Epithelial cell of proximal tubule (primary cell): ENCODE measurements at regions not wholly inside any gene's neighbourhood (a gene's known extent, or its start where the extent isn't known, plus 50 kb on each side); places are given as distances from the start of the nearest gene placed in this dataset.

Experiments
- DNase-seq: peaks from one replicate; pipeline ENCODE4 v3.0.0-alpha.2; 2011; ENCODE audit warnings: low read depth
- H3K4me3 ChIP-seq: 2 replicates; pipeline ENCODE4 v1.5.1; 2011; ENCODE audit warnings: low read depth, mild to moderate bottlenecking, low read length
- TF ChIP-seq, protein P1 (sequence below): conservative IDR thresholded peaks from 2 replicates; pipeline ENCODE4 v1.5.1; 2012; ENCODE audit warnings: low read depth, mild to moderate bottlenecking, low read length

DNA sequence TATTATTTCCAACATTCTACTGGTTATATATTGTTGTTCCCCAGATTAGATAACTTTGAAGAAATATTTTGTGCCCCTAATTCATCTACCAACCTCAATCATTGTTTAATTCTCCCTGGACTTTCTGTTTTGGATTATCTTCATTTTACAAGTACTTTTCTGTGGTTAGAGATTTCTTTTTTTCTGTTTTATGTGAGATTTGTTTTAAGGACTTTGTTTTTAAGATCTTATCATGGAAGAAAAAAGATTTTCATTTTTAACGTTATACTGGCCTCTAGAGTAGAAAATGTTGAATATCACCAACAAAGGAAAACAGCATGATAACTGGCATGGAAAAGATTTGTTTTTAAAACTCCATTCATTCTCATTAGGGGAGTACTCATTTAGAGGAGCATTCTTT lies 210.9 kb upstream of the KCNMB2 start:
- TF ChIP-seq, protein P1, sequence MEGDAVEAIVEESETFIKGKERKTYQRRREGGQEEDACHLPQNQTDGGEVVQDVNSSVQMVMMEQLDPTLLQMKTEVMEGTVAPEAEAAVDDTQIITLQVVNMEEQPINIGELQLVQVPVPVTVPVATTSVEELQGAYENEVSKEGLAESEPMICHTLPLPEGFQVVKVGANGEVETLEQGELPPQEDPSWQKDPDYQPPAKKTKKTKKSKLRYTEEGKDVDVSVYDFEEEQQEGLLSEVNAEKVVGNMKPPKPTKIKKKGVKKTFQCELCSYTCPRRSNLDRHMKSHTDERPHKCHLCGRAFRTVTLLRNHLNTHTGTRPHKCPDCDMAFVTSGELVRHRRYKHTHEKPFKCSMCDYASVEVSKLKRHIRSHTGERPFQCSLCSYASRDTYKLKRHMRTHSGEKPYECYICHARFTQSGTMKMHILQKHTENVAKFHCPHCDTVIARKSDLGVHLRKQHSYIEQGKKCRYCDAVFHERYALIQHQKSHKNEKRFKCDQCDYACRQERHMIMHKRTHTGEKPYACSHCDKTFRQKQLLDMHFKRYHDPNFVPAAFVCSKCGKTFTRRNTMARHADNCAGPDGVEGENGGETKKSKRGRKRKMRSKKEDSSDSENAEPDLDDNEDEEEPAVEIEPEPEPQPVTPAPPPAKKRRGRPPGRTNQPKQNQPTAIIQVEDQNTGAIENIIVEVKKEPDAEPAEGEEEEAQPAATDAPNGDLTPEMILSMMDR, result no peak
- no peak for DNase-seq
- H3K4me3 ChIP-seq, result no peak overlapping the region

DNA sequence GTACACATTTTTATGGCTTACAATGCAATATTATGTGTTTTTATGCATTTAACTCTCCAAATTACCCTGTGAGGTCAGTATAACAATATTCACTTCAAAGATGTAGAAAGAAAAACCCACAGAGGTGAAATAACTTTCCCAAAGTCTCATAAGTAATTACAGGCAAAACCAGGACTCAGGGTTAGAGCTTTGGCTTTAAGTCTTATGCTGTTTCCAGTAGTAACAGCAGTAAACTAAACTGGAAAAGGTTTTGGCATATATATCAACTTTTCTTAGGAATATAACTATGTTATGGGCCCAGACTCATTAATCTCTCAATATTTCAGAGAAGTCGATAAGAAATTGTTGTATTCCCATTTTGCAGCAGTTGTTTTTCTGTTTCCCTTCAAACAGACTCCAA lies 206.3 kb upstream of the KCNMB2 start:
- no peak for DNase-seq
- TF ChIP-seq, protein P1, result no peak

DNA sequence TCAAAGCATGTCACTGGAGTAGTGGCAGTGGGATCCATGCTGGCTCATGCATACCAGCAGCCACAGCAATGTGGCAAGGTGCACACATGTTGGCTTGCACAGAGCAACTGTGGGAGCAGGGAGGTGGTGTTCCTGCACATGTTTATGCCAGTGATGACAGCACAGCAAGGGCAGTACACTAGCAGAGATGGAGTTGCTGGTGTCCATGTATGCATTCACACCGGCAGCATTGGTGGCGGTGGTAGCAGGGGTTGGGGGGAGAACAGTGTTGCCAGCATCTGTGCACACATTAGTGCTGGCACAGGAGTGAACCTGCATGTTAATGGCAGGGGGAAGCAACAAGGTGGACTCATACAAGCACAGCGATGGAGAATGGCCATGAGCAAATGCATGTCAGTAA lies 202.0 kb upstream of the KCNMB2 start:
- no peak for DNase-seq
- TF ChIP-seq, protein P1, result no peak
- H3K4me3 ChIP-seq, result no peak overlapping the region

More for the DNA sequence above, 206.3 kb upstream of the KCNMB2 start:
- H3K4me3 ChIP-seq, result no peak overlapping the region

DNA sequence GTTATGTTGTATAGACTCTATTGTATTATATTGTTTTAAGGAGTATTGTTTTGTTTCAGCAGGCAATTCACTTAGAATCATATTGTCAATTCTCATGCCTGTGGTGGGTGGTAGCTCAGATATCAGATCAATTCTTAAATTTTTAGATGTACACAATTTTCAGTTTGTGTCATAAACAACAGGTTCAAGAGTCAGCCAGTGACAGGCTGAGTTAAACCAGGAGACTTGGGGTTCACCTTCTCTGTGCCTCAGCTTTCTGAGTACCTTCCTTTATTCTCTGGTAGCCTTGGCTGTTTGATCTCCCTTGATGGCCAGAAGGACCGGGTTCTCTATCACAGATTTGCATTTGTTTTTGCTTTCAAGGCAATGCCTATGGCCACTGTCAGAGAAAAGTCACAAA lies 199.9 kb upstream of the KCNMB2 start:
- H3K4me3 ChIP-seq, result no peak overlapping the region
- TF ChIP-seq, protein P1, result no peak
- no peak for DNase-seq

DNA sequence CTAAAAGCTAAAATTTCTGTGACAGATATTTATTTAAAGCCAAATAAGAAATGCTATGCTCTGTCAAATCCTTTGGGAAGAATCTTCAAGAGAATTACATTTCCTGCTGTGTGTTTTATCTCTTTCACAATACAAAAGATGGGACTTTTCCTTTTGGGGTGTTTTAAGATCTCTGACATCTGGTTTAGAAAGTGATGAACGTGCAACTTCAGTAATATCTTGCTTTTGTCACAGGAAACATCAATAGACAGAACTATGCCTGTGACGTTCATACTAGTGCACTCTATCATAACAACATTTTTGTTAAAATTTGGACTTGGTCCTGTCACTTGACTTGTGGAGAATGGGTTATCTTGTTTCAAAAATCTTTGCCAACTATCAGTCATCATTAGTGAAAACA lies 195.7 kb upstream of the KCNMB2 start:
- TF ChIP-seq, protein P1, result no peak
- no peak for DNase-seq
- no peak overlapping the region for H3K4me3 ChIP-seq

DNA sequence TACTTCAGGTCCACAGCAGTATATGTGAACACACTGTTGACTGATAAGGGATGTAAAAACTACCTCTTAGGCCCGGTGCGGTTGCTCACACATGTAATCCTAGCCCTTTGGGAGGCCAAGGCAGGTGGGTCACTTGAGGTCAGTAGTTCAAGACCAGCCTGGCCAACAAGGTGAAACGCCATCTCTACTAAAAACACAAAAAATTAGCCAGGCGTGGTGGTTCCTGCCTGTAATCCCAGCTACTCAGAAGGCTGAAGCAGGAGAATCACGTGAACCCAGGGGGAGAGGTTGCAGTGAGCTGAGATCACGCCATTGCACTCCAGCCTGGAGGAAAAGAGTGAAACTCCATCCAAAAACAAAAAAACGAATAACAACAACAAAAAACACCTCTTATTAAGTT lies 194.6 kb upstream of the KCNMB2 start:
- no peak overlapping the region for H3K4me3 ChIP-seq
- TF ChIP-seq, protein P1, result no peak
- no peak for DNase-seq

DNA sequence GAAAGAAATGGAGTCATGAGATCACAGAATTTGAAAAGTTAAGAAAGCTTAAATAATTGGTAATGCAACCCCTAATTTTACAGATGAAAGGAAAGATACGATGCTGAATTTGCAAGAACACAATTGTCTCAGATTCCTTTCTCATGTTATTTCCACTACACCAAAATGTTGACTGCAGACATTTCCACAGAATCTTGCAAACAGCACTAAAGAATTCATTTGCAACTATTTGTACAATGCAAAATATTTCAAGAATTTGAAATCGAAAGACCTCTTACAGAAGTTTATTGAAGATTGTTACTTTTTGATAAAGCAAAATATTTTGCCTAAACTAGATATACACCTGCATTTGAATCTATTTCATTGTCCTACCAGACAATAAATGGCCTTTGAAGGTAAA lies 194.1 kb upstream of the KCNMB2 start:
- no peak for DNase-seq
- H3K4me3 ChIP-seq, result no peak overlapping the region
- TF ChIP-seq, protein P1, result no peak
